HG02571 (cell line): ENCODE measurements at regions not wholly inside any gene's neighbourhood (a gene's known extent, or its start where the extent isn't known, plus 50 kb on each side); places are given as distances from the start of the nearest gene placed in this dataset.

Source experiments
- ATAC-seq: cut with Tn5 transposase; IDR thresholded peaks from one replicate; pipeline ENCODE4 v1.9.1; 2021; ENCODE audit warnings: mild to moderate bottlenecking, moderate library complexity; ENCODE audit not compliant: unreplicated experiment

DNA sequence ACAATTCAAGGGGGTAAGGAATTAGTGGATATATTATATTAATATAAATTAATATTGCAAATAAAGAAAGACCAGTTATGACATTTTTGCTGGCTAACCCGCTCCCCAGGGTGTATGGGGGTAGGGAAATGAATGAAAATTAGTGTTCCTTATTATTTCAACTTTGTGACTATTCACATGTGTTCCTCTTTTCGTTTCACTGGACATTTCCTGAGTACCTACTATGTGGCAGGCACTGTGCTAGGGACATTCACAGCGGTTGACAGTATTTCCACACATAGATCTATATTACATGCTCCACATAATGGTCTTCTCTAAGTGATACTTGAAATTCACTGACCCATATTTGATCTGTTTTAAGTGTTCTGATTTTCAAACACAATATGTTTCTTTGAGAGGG is 129.8 kb upstream of the USP15 start:
- ATAC-seq: no peak

GRCh38 chr12:62130834-62131552 is 129.2 kb upstream of the USP15 start:
- ATAC-seq: no peak

DNA sequence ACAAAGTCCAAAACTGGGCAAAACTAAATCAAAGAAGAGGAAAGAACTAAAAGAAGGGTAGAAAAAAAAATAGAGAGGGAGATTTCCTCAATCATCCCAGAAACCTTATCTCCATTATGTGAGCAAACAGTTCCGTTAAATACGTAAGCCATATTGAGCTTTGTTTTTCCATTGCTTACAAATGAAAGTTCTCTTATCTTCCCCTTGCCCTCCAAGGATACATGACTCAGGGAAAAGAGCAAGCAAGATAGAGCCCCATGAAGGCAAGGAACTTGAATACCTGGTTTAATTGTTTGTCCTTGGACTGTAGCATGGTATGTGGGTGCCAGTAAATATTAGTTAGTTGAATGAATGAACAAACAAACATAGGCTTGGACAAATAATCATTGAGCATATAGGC is 126.8 kb upstream of the USP15 start:
- no peak for ATAC-seq

- ATAC-seq: no peak
Measured at GRCh38 chr12:62135553-62136200, 124.5 kb upstream of the USP15 start.

DNA sequence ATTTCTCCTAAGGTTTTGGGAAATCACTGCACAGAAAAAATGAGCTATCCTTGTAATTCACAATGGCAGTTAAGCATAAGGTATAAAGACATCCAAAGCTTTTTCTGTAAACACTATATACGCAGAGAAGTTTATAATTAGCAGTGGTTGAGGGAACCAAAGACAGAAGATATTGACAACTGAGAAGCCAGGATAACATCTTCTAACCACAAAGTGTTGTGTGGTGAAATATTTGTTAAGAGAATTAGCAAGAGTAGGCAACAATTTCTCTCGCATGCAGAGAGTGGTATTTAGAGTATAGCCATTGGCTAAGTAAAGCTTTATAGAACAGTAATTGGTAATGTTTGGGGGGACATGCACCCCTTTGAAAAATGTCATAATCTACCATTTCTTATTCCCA is 123.7 kb upstream of the USP15 start:
- ATAC-seq: no peak

GRCh38 chr12:62138527-62138926 is 121.7 kb upstream of the USP15 start:
- ATAC-seq: no peak

- no peak for ATAC-seq
Measured at GRCh38 chr12:62146318-62146717, 113.9 kb upstream of the USP15 start.

DNA sequence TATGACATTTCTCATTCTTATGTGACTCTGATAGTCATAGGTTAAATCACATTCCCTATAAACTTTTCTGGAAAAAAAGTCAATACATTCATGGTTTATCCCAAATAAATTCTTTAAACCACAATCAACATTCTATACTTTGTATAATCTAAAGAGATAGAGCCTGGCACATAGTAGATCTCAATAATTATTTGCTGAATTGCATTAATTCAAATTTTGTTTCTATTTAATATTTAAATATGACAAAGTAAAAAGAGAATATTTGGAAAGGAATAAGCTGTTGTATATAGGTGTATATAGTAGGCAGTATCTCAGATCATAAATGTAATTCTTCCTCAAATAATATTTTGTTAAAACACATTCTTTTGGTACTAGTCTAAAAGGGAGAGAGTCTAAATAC is 102.2 kb upstream of the USP15 start:
- no peak for ATAC-seq

- ATAC-seq: no peak
Measured at GRCh38 chr12:62158461-62159360, 101.5 kb upstream of the USP15 start.

DNA sequence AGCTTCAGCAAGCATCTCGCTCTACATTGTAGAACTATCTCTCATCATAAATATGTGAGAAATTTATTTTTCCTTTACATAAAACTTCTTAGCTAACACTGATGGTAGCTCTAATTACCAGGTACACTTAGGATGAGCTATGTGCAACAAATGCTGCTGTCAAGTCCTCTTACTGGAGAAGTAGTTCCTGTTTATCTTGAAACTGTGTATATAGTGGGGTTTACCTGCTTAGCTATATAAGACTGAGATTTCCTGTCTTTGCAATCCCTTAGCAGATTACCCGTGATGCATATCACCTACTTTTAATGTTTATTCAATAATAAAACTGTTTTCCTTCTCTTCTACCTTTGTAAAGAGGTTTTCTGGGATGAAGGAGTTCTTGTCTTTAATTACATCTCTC is 98.0 kb upstream of the USP15 start:
- no peak for ATAC-seq

DNA sequence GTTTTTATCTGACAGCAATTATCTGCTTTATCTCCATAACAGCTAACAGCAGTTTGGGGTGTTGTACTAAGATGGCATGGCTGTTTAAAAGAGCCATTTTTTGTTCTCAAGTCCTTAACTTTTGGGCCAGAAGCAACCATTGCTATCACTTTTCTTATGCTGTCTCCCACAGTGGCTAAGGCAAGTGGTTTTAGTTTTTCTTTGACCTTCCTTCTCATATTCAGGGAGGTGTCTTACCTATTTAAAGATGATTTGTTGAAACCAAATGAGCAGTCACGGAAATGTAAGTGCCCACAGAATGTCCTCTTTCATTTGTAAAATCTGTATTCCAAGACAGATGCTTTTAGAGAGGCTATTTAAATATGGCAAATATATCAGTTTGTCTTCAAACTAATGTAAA is 96.8 kb upstream of the USP15 start:
- ATAC-seq: no peak

GRCh38 chr12:62164036-62164435 is 96.2 kb upstream of the USP15 start:
- no peak for ATAC-seq

DNA sequence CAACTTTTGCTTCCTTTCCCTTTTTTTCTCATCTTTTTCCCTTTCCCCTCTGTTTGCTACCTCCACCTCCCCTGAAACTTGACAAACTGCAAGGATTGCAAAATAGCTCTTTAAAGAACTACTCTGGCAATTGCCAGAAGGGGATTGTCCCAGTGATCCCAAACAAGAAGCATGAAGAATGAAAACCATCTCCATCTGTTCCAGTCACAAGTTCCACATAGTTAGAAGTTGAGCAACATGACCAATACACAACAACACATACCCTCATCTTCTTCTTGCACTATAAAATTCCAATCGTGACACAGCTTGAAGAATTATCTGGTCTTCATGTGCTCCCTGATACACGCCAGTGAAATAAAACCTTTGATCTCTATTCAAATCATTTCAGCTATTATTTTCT is 93.7 kb upstream of the USP15 start:
- no peak for ATAC-seq

DNA sequence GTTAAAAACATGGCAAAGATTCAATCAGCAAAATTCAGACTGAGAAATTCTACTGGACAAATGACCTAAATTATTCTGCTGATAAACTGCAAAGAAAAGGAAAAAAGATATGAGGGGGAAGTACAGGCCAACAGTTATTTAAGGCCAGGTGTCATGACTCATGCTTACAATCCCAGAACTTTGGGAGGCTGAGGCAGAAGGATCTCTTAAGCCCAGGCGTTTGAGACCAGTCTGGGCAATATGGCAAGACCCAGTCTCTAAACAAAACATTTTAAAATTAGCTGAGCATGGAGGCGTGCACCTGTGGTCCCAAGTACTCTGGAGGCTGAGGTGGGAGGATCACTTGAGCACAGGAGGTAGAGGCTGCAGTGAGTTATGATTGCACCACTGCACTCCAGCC is 91.8 kb upstream of the USP15 start:
- no peak for ATAC-seq

GRCh38 chr12:62170241-62170640 is 90.0 kb upstream of the USP15 start:
- ATAC-seq: no peak

- ATAC-seq: no peak
Measured at GRCh38 chr12:62190689-62191490, 69.3 kb upstream of the USP15 start.

DNA sequence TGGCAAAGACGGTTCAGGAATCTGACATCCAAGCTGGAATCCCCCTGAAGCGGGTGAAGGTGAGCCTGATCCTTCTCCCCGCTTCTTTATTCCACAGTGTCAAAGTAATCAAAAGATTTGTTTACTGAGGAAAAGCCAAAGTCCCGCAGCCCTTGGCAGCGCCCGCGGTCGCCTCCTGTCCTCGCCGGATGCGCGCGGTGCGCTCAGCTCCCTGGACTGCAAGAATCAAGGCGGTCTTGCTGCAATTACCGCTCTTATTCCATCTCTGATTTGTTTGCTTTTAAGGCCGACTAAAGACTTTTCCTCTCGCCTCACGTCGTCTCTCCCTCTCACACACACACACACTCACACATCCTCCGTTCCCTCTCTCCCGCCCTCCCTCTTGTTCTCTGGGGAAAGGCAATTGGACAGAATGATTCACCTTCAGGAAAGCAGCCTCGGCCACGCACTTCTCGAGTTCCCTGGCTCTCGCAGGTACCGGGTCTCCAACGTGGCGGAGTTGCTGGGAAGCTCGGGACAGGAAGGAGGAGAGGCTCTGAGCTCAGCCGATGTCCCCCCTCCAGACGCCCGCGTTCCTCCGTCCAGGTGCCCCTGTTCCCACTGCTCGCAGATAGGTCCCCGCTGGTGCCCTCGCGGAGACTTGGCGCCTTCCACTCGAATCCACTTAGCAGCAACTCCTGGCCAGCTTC is 68.6 kb upstream of the USP15 start:
- no peak for ATAC-seq

DNA sequence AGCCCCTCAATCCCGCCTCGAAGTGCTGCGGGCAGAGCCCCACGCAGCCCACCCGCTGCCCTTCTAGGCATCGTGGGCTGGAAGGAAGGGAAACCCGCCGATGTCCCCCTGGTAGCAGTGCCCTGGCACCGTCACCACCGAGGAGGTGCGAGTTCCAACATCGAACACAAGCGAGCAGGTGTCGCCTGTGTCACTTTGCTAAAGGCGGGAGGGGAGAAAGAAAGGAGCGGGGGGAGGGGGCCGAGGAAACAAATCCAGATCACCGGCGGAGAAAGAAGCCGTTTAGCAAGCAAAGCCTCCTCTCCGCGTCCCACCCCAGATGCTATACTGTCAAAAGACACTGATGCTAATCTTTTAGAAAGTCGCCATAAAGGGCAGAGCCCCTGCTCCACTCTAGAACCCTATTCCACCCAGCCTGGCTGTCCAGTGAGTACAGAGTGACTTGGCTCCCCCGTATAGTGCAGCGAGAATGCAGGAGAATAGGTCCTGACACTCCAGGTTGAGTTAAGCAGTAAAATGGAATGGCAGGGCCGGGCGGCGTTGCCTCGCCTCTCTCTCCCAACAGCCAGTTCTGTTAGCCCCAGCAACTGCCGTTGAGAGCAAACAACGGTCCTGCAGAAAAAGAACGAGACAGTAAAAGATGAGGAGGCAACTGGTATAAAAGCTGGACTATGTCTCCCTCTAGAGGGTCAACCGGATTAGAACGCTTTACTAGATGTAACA is 67.9 kb upstream of the USP15 start:
- ATAC-seq: peak; percentile 89

DNA sequence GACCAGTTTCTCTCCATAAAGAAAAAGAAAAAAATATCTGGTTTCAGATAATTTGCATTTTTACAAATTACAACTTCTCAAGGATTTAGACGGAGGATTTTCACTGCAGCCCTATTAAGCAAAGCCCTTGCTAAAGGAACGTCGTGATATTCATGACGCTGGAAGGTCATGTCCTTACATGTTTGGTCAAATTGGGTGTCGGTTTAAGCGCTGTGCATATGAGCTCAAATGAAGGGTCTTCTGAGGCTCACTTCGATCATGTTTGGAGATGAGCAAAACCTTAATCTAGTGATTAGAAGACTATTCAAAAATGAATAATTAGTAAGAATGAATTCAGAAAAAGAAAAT is 67.3 kb upstream of the USP15 start:
- peak; percentile 14 for ATAC-seq

GRCh38 chr12:62194031-62194430 is 66.2 kb upstream of the USP15 start:
- ATAC-seq: no peak
